Activated CD4-positive, alpha-beta T cell treated with anti-CD3 and anti-CD28 coated beads, Interleukin-2, amount 10 ng/mL, durations not matched to agents 24 days and 14 days (primary cell): ENCODE measurements at regions not wholly inside any gene's neighbourhood (a gene's known extent, or its start where the extent isn't known, plus 50 kb on each side); places are given as distances from the start of the nearest gene placed in this dataset.
A peak's percentile ranks its signal among the peaks of the same experiment; 100 is the strongest.

Experiments used
- DNase-seq: peaks from one replicate; pipeline ENCODE4 v3.0.0; 2022
- H3K27ac Mint-ChIP-seq: one replicate; pipeline ENCODE4 v1.8.0; 2022; ENCODE audit warnings: mild to moderate bottlenecking, mixed read lengths
- H3K27me3 Mint-ChIP-seq: one replicate; pipeline ENCODE4 v1.8.0; 2022; ENCODE audit warnings: mixed read lengths
- H3K36me3 Mint-ChIP-seq: one replicate; pipeline ENCODE4 v1.8.0; 2022; ENCODE audit warnings: low read depth, mild to moderate bottlenecking, mixed read lengths
- H3K4me1 Mint-ChIP-seq: one replicate; pipeline ENCODE4 v1.8.0; 2021; ENCODE audit warnings: mixed read lengths
- H3K4me3 Mint-ChIP-seq: one replicate; pipeline ENCODE4 v1.8.0; 2022; ENCODE audit warnings: mild to moderate bottlenecking, moderate library complexity, mixed read lengths
- H3K9me3 Mint-ChIP-seq: one replicate; pipeline ENCODE4 v1.8.0; 2021; ENCODE audit warnings: mixed read lengths
- intact Hi-C: fragments of 100-400 bp; cut with micrococcal nuclease; formaldehyde crosslinking; loops from one replicate; pipeline ENCODE4 v1.15.1; 2023

- no peak for DNase-seq
- no peaks in the 10 kb centered on the region for H3K36me3 Mint-ChIP-seq
- H3K4me3 Mint-ChIP-seq, result no peak overlapping the region
- H3K9me3 Mint-ChIP-seq, result no peaks in the 10 kb centered on the region
- intact Hi-C loops, result no loop called here
- H3K27ac Mint-ChIP-seq, result no peak overlapping the region
- peaks cover 7% of the 10 kb centered on the region for H3K27me3 Mint-ChIP-seq
- no peaks in the 10 kb centered on the region for H3K4me1 Mint-ChIP-seq
Observed at GRCh38 chr7:121587435-121587834, 191.3 kb upstream of the FAM3C start.

DNA sequence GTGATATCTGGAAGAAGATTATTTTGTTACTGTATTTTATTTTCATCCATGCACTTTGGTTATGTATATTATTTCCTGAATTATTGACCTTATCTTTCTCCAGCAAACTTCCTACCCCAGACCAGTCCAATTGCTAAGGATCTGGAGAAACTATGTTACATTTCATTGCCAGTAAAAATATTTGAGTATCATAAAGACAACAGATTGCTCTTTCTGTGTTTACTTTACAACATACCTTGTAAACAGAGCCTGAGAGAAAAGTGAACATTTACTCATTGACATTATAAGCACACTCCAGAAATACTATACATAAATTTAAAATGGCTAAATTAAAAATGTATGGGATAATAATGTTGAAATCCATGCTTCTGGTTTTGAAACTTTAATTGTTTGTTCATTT, 186.2 kb upstream of the FAM3C start:
- no peak for DNase-seq
- no peak overlapping the region for H3K4me3 Mint-ChIP-seq
- intact Hi-C loops, result no loop called here

DNA sequence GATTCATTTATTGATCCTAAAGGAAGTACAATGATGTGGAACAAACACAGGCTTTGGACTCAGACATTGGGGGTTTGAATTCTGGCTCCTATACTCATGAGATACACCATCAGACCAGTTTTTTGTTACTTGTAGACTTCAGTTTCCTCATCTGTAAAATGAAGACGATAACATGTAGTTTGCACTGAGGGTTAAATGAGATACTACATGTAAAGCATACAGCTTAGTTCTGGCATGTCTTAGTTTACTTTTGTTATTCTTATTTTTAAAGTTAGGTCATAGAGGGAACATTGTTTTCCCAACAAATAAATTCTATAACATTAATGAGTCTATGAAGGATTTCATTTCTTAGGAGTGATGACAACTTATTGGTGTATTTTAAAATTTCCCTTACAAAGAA, 183.5 kb upstream of the FAM3C start:
- Mint-ChIP-seq H3K27ac (no peak overlapping the region), H3K36me3 (no peaks in the 10 kb centered on the region), H3K9me3 (no peaks in the 10 kb centered on the region), H3K27me3 (peaks cover 31% of the 10 kb centered on the region), H3K4me3 (no peak overlapping the region), H3K4me1 (no peaks in the 10 kb centered on the region)
- intact Hi-C loops, result no loop called here
- no peak for DNase-seq

More for the DNA sequence above, 186.2 kb upstream of the FAM3C start:
- no peak overlapping the region for H3K27ac Mint-ChIP-seq
- no peaks in the 10 kb centered on the region for H3K9me3 Mint-ChIP-seq
- H3K36me3 Mint-ChIP-seq, result no peaks in the 10 kb centered on the region
- no peaks in the 10 kb centered on the region for H3K4me1 Mint-ChIP-seq
- peaks cover 20% of the 10 kb centered on the region for H3K27me3 Mint-ChIP-seq

DNA sequence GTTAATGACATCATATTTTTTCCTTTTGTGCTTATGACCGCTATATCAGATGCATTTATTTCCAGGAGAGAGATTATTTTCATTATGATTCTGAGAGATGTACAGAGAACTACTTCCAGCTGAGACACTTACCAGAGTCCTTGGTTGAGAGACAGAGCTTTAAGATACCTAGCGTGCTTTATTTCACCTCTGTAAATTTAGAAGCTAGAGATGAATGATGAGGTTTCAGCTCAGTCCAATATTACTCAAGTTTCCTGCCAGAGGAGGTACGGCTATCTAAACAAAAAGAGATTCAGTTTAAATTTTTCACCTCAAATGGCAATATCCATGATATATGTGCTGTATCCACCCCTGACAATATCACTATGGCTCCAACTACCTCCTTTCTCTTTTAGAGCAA, 182.6 kb upstream of the FAM3C start:
- intact Hi-C loops, result no loop called here
- H3K4me1 Mint-ChIP-seq, result no peaks in the 10 kb centered on the region
- H3K9me3 Mint-ChIP-seq, result no peaks in the 10 kb centered on the region

DNA sequence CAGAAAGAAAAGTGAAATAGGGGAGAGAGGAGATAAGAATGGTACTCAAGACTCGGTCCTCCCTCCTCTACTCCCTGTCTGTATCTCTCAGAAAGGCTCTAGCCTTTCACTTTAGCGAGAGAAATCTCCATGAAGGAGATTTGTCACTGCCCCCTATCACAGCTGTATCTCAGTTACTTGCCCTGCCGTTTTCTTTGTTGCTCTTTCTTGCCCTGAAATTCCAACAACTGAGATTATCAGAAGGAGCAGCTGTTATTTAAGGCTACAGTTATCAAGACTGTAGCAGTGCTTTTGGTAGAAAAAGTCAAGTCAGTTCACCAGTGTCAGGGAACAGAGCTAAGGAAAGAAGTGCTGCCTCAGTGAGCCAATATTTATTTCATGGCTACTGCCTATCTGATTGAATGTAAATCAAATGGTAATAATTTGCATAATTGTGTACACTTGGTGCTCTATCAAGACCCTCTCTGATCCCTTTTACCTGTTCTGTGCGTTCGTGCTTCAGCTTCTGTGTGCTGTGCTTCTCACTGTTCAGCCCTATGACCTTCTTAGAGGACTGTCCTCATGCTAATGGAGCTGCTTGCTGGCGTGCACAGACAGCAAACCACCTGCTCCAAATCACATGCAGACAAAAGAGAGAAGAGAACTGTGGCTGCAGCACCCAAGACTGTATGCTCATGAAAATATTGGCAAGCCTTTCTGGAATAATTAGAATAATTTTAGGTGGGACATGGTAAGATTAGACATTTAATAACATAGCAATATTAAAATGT, 180.2 kb upstream of the FAM3C start:
- DNase-seq, result no peak
- Mint-ChIP-seq H3K9me3 (no peaks in the 10 kb centered on the region), H3K27ac (no peak overlapping the region), H3K36me3 (no peaks in the 10 kb centered on the region), H3K4me1 (no peaks in the 10 kb centered on the region), H3K4me3 (no peak overlapping the region), H3K27me3 (peaks cover 35% of the 10 kb centered on the region)
- intact Hi-C loops, result no loop called here

More for the DNA sequence above, 182.6 kb upstream of the FAM3C start:
- no peaks in the 10 kb centered on the region for H3K36me3 Mint-ChIP-seq
- peaks cover 38% of the 10 kb centered on the region for H3K27me3 Mint-ChIP-seq
- H3K4me3 Mint-ChIP-seq, result no peak overlapping the region
- H3K27ac Mint-ChIP-seq, result no peak overlapping the region
- DNase-seq, result no peak

GRCh38 chr7:121575194-121575765, 179.2 kb upstream of the FAM3C start:
- Mint-ChIP-seq H3K27me3 (peaks cover 43% of the 10 kb centered on the region), H3K9me3 (no peaks in the 10 kb centered on the region), H3K27ac (no peak overlapping the region), H3K4me3 (no peak overlapping the region), H3K36me3 (no peaks in the 10 kb centered on the region), H3K4me1 (no peaks in the 10 kb centered on the region)
- no peak for DNase-seq
- intact Hi-C loops, result no loop called here

DNA sequence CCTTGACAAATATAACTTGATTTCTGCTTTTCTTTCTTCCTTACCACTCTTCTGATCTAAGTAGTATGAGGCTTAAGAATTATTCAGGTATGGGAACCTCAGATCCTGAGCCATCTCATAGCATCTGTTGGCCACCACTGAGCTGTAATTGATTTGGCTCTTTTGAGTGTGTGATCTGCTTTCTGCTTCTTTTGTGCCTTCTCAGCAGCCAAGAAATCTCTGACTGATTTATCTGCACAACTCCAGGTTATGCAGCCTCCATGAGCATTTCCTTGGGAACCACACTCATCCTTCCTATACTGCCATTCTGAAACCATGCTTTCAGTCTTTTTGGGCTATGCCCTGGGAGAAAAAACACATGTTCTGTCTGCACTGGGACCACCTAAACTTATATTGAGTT, 178.0 kb upstream of the FAM3C start:
- Mint-ChIP-seq H3K9me3 (no peaks in the 10 kb centered on the region), H3K4me3 (no peak overlapping the region), H3K27ac (no peak overlapping the region), H3K4me1 (no peaks in the 10 kb centered on the region), H3K27me3 (peaks cover 40% of the 10 kb centered on the region), H3K36me3 (no peaks in the 10 kb centered on the region)
- intact Hi-C loops, result no loop called here
- peak; percentile 30 for DNase-seq

- Mint-ChIP-seq H3K4me3 (no peak overlapping the region), H3K4me1 (no peaks in the 10 kb centered on the region)
Observed at GRCh38 chr7:121572615-121573014, 176.5 kb upstream of the FAM3C start.

DNA sequence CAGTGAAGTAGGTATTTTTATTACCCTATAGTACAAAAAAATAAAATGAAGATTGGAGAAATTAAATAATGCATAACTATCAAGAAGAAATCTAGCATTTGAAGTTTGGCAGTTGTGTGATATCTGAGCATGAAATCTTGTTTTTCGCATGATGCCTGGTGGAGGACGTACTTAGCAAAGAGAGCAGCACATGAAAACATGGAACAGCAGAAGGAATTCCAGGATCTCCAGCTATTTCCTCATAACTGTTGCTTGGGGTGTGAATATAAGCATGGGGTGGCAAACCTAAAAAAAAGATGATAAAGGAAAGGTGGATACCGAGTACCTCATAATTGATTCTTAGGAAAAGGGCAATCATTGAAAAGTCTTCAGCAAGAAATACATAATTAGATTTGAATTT, 174.3 kb upstream of the FAM3C start:
- peaks cover 21% of the 10 kb centered on the region for H3K27me3 Mint-ChIP-seq
- no peak overlapping the region for H3K27ac Mint-ChIP-seq
- intact Hi-C loops, result no loop called here
- DNase-seq, result no peak
- H3K4me3 Mint-ChIP-seq, result no peak overlapping the region
- no peaks in the 10 kb centered on the region for H3K9me3 Mint-ChIP-seq
- no peaks in the 10 kb centered on the region for H3K4me1 Mint-ChIP-seq
- no peaks in the 10 kb centered on the region for H3K36me3 Mint-ChIP-seq

More at GRCh38 chr7:121572615-121573014, 176.5 kb upstream of the FAM3C start:
- H3K27me3 Mint-ChIP-seq, result peaks cover 34% of the 10 kb centered on the region
- DNase-seq, result peak; percentile 36
- H3K36me3 Mint-ChIP-seq, result no peaks in the 10 kb centered on the region
- H3K27ac Mint-ChIP-seq, result no peak overlapping the region
- no peaks in the 10 kb centered on the region for H3K9me3 Mint-ChIP-seq
- intact Hi-C loops, result no loop called here

DNA sequence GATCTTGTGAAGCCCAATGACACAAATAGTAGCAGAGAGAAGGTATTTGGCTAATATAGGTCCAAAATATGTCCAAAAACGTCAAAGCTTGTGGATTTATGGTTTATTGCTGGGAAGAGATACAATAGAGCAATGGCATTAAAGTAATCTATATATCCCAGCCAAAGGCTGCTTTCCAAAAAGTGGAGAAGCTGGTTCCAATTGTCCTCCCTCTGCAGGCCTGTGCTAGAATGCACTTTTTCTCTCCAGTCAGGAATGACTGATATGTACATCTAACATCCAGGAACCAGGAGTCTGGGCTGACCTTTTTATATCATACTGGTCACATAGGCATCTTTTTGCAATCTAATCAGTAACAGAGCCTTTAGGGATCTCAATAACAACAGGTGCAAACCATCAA, 167.1 kb upstream of the FAM3C start:
- Mint-ChIP-seq H3K4me3 (no peak overlapping the region), H3K27ac (no peak overlapping the region), H3K36me3 (no peaks in the 10 kb centered on the region), H3K9me3 (no peaks in the 10 kb centered on the region), H3K27me3 (peaks cover 14% of the 10 kb centered on the region), H3K4me1 (no peaks in the 10 kb centered on the region)
- intact Hi-C loops, result no loop called here
- no peak for DNase-seq

DNA sequence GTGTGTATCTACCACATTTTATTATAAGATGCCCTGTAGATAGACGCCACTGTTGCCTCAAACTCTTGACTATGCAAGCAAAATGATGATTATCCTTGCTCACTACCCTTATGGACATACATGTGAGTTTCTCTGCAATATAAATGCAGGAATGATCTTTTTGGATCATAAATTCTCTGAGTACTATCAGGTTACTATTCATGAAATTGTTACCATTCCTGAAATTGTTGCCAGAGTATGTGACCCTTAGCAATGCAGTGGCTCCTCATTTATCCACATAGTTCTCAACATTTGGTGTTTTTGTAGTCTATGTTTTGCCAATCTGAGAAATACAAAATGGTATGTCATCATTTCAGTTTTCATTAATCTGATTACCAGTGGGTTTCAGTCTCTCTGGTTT, 166.2 kb upstream of the FAM3C start:
- H3K27me3 Mint-ChIP-seq, result peaks cover 14% of the 10 kb centered on the region
- DNase-seq, result no peak
- no peaks in the 10 kb centered on the region for H3K4me1 Mint-ChIP-seq
- H3K9me3 Mint-ChIP-seq, result no peaks in the 10 kb centered on the region
- intact Hi-C loops, result no loop called here
- H3K27ac Mint-ChIP-seq, result no peak overlapping the region
- no peaks in the 10 kb centered on the region for H3K36me3 Mint-ChIP-seq
- no peak overlapping the region for H3K4me3 Mint-ChIP-seq

- Mint-ChIP-seq H3K36me3 (no peaks in the 10 kb centered on the region), H3K4me3 (no peak overlapping the region)
Observed at GRCh38 chr7:121561717-121562116, 165.6 kb upstream of the FAM3C start.

GRCh38 chr7:121560267-121560990, 164.3 kb upstream of the FAM3C start:
- H3K4me1 Mint-ChIP-seq, result no peaks in the 10 kb centered on the region
- no peak overlapping the region for H3K4me3 Mint-ChIP-seq
- intact Hi-C loops, result no loop called here
- no peak for DNase-seq
- H3K27me3 Mint-ChIP-seq, result peaks cover 14% of the 10 kb centered on the region
- H3K9me3 Mint-ChIP-seq, result no peaks in the 10 kb centered on the region
- H3K27ac Mint-ChIP-seq, result no peak overlapping the region
- H3K36me3 Mint-ChIP-seq, result no peaks in the 10 kb centered on the region

More at GRCh38 chr7:121561717-121562116, 165.6 kb upstream of the FAM3C start:
- H3K27ac Mint-ChIP-seq, result no peak overlapping the region
- H3K27me3 Mint-ChIP-seq, result peaks cover 14% of the 10 kb centered on the region
- no peaks in the 10 kb centered on the region for H3K4me1 Mint-ChIP-seq
- DNase-seq, result peak; percentile 27
- intact Hi-C loops, result no loop called here
- H3K9me3 Mint-ChIP-seq, result no peaks in the 10 kb centered on the region

DNA sequence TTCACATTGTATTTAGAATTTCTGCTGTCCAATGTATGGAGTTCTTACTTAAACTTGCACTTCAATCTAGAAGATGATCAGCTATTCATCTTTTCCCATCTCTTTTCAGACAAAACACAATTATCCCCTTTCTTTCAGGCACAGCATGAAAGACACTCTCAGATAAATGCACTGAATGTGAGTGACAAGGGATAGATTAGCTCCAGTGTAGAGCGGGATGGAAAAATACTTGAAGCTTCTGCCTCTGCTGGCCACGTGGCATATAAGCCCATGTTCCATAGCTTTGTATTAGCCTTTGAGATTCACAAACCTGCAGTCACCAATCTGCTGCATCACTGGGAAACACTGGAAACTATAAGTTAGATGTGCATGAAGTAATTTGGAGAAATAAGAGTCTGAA, 162.2 kb upstream of the FAM3C start:
- DNase-seq, result peak; percentile 37
- H3K9me3 Mint-ChIP-seq, result no peaks in the 10 kb centered on the region
- no peaks in the 10 kb centered on the region for H3K4me1 Mint-ChIP-seq
- no peak overlapping the region for H3K27ac Mint-ChIP-seq
- H3K4me3 Mint-ChIP-seq, result no peak overlapping the region
- H3K27me3 Mint-ChIP-seq, result peaks cover 19% of the 10 kb centered on the region
- intact Hi-C loops, result no loop called here
- H3K36me3 Mint-ChIP-seq, result no peaks in the 10 kb centered on the region
